Panc1 (cell line): ENCODE measurements at regions not wholly inside any gene's neighbourhood (a gene's known extent, or its start where the extent isn't known, plus 50 kb on each side); places are given as distances from the start of the nearest gene placed in this dataset.

Experiments
- ATAC-seq: fragments of 200-7000 bp; cut with Tn5 transposase; 2 replicates; pipeline ENCODE4 v1.9.1; 2020; ENCODE audit warnings: mild to moderate bottlenecking, moderate library complexity
- BruUV-seq: library from RNA; stranded (reverse); fragments of 400-500 nt; replicated peaks from 2 replicates; lab custom pipeline; 2021; lab: Mats Ljungman, UMichigan
- CTCF ChIA-PET: fragments of 300-600 bp; sonication (Branson Sonifier 250); formaldehyde crosslinking; loops from one replicate; lab custom pipeline; 2022; ENCODE audit warnings: antibody characterized with exemption; lab: Charles Lee
- POLR2A ChIA-PET: fragments of 300-600 bp; sonication (Branson Sonifier 250); formaldehyde crosslinking; loops from one replicate; lab custom pipeline; 2022; ENCODE audit warnings: antibody characterized with exemption; lab: Charles Lee
- DNase-seq: peaks from one replicate; pipeline ENCODE4 v3.0.0-alpha.2; 2010; ENCODE audit warnings: low read depth, low spot score
- H3K27ac ChIP-seq: 2 replicates; pipeline ENCODE4 v1.5.1; 2011; ENCODE audit warnings: mild to moderate bottlenecking, low read length, inconsistent platforms
- H3K27me3 ChIP-seq: fragments of 200-500 bp; sonication (Bioruptor generic); 2 replicates; pipeline ENCODE4 v1.6.0; 2014; ENCODE audit warnings: low read length, inconsistent platforms; ENCODE audit not compliant: control insufficient read depth, insufficient read depth
- H3K36me3 ChIP-seq: fragments of 200-500 bp; sonication (Bioruptor generic); 2 replicates; pipeline ENCODE4 v1.5.1; 2014; ENCODE audit warnings: inconsistent platforms, mild to moderate bottlenecking, low read length, moderate library complexity; ENCODE audit not compliant: control insufficient read depth, insufficient read depth
- H3K4me1 ChIP-seq: 2 replicates; pipeline ENCODE4 v1.5.1; 2011; ENCODE audit warnings: inconsistent platforms, mild to moderate bottlenecking, low read length, moderate library complexity; ENCODE audit not compliant: control insufficient read depth, insufficient read depth
- H3K4me3 ChIP-seq, 2 experiments: 2 replicates each; pipeline ENCODE4 v1.5.1; 2011 to 2012; ENCODE audit warnings: low read depth in 2 of 2, low read length in 2 of 2, mild to moderate bottlenecking in 2 of 2, inconsistent platforms in 1 of 2, moderate library complexity in 1 of 2
- H3K9me3 ChIP-seq: fragments of 200-500 bp; sonication (Bioruptor generic); 2 replicates; pipeline ENCODE4 v1.5.1; 2014; ENCODE audit warnings: low read depth, mild to moderate bottlenecking, inconsistent platforms, low read length, moderate library complexity; ENCODE audit not compliant: control insufficient read depth, insufficient read depth
- POLR2AphosphoS5 ChIP-seq: IDR thresholded peaks from 2 replicates; pipeline ENCODE4 v1.6.1; 2012; ENCODE audit warnings: mild to moderate bottlenecking, low read depth, low read length, moderate library complexity
- SIN3A ChIP-seq: IDR thresholded peaks from 2 replicates; pipeline ENCODE4 v1.6.1; 2012; ENCODE audit warnings: low read depth, mild to moderate bottlenecking, low read length, moderate library complexity, borderline replicate concordance; ENCODE audit not compliant: insufficient read depth
- TCF7L2 ChIP-seq: IDR thresholded peaks from 2 replicates; pipeline ENCODE4 v1.6.1; 2011; ENCODE audit warnings: mild to moderate bottlenecking, low read depth, low read length, inconsistent platforms
- in situ Hi-C: cut with HindIII; loops from 2 replicates; pipeline ENCODE4 v1.10.0; 2016; ENCODE audit warnings: low sequenced_read_pairs, low pct_unique_long_range_greater_than_20kb
- intact Hi-C: fragments of 100-400 bp; cut with micrococcal nuclease; formaldehyde crosslinking; loops from one replicate; pipeline ENCODE4 v1.10.0; 2022; ENCODE audit not compliant: unreplicated experiment
- TF ChIP-seq, protein P1 (sequence below): fragments of 450-650 bp; IDR thresholded peaks from 2 replicates; pipeline ENCODE4 v1.5.1; 2017; ENCODE audit warnings: mild to moderate bottlenecking
- TF ChIP-seq, protein P2 (sequence below), 2 experiments: IDR thresholded peaks; 2 replicates each; pipeline ENCODE4 v1.6.1; 2011 to 2012; ENCODE audit warnings: low read depth in 2 of 2, control low read depth in 1 of 2, low read length in 1 of 2, mild to moderate bottlenecking in 1 of 2, moderate library complexity in 1 of 2; ENCODE audit not compliant: insufficient read depth in 1 of 2

DNA sequence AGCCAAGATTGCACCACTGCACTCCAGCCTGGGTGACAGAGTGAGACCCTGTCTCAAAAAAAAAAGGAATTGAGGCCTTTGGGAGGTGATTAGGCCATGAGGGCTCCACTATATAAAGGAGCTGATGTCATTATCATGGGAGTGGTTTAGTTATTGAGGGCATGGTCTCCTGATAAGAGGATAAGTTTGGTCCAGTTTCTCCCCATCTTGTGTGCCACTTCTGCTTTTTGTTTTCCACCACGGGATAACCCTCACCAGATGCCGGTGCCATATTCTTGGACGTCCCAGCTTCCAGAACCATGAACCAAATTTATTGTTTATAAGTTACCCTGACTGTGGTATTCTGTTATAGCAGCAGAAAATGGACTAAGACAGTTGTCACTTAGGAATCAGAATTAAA, 125.8 kb downstream of the C1D start:
- no peak for DNase-seq
- in situ Hi-C loops = no loop called here
- H3K9me3 ChIP-seq = no peaks in the 10 kb centered on the region
- no peak overlapping the region for H3K27ac ChIP-seq
- H3K27me3 ChIP-seq = no peaks in the 10 kb centered on the region
- BruUV-seq = no TSS peak
- no peak overlapping the region for H3K4me3 ChIP-seq
- ATAC-seq = no peak
- H3K4me1 ChIP-seq = no peaks in the 10 kb centered on the region
- TF ChIP-seq, protein P1, sequence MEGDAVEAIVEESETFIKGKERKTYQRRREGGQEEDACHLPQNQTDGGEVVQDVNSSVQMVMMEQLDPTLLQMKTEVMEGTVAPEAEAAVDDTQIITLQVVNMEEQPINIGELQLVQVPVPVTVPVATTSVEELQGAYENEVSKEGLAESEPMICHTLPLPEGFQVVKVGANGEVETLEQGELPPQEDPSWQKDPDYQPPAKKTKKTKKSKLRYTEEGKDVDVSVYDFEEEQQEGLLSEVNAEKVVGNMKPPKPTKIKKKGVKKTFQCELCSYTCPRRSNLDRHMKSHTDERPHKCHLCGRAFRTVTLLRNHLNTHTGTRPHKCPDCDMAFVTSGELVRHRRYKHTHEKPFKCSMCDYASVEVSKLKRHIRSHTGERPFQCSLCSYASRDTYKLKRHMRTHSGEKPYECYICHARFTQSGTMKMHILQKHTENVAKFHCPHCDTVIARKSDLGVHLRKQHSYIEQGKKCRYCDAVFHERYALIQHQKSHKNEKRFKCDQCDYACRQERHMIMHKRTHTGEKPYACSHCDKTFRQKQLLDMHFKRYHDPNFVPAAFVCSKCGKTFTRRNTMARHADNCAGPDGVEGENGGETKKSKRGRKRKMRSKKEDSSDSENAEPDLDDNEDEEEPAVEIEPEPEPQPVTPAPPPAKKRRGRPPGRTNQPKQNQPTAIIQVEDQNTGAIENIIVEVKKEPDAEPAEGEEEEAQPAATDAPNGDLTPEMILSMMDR = no peak
- intact Hi-C loops = no loop called here
- ChIA-PET CTCF (no interaction called here), POLR2A (no interaction called here)
- no peaks in the 10 kb centered on the region for H3K36me3 ChIP-seq

DNA sequence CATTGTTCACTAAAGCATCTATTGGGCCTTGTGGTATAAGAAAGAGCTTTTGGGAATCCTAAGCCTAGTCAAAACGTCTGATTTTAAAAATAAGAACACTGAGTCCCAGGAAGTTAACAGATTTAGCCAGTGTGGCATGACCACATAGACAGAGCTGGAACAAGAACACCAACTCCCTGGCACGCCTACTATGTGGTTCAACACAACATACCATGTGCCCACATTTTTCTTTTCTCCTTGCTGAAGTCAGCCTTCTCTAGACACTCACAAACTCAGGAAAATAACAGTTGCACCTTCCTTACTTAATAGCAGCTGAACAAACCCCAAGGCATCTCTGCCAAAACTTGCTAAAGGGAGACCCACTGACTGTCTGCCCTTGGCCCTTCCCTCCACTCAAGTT, 124.8 kb downstream of the C1D start:
- no peak for DNase-seq
- no TSS peak for BruUV-seq
- no peaks in the 10 kb centered on the region for H3K4me1 ChIP-seq
- TF ChIP-seq TCF7L2 (no peak), POLR2AphosphoS5 (no peak), SIN3A (no peak)
- TF ChIP-seq, protein P1 = no peak
- TF ChIP-seq, protein P2, sequence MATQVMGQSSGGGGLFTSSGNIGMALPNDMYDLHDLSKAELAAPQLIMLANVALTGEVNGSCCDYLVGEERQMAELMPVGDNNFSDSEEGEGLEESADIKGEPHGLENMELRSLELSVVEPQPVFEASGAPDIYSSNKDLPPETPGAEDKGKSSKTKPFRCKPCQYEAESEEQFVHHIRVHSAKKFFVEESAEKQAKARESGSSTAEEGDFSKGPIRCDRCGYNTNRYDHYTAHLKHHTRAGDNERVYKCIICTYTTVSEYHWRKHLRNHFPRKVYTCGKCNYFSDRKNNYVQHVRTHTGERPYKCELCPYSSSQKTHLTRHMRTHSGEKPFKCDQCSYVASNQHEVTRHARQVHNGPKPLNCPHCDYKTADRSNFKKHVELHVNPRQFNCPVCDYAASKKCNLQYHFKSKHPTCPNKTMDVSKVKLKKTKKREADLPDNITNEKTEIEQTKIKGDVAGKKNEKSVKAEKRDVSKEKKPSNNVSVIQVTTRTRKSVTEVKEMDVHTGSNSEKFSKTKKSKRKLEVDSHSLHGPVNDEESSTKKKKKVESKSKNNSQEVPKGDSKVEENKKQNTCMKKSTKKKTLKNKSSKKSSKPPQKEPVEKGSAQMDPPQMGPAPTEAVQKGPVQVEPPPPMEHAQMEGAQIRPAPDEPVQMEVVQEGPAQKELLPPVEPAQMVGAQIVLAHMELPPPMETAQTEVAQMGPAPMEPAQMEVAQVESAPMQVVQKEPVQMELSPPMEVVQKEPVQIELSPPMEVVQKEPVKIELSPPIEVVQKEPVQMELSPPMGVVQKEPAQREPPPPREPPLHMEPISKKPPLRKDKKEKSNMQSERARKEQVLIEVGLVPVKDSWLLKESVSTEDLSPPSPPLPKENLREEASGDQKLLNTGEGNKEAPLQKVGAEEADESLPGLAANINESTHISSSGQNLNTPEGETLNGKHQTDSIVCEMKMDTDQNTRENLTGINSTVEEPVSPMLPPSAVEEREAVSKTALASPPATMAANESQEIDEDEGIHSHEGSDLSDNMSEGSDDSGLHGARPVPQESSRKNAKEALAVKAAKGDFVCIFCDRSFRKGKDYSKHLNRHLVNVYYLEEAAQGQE (IDR thresholded peaks at IDR 0.05; ENCODE audit: insufficient read depth in 1 of 2, low read depth in 2 of 2, low read length in 1 of 2) = no peak
- in situ Hi-C loops = no loop called here
- H3K9me3 ChIP-seq = no peaks in the 10 kb centered on the region
- H3K36me3 ChIP-seq = no peaks in the 10 kb centered on the region
- no peak overlapping the region for H3K4me3 ChIP-seq
- no peaks in the 10 kb centered on the region for H3K27me3 ChIP-seq
- intact Hi-C loops = no loop called here
- ChIA-PET CTCF (no interaction called here), POLR2A (no interaction called here)
- no peak overlapping the region for H3K27ac ChIP-seq
- ATAC-seq = no peak

DNA sequence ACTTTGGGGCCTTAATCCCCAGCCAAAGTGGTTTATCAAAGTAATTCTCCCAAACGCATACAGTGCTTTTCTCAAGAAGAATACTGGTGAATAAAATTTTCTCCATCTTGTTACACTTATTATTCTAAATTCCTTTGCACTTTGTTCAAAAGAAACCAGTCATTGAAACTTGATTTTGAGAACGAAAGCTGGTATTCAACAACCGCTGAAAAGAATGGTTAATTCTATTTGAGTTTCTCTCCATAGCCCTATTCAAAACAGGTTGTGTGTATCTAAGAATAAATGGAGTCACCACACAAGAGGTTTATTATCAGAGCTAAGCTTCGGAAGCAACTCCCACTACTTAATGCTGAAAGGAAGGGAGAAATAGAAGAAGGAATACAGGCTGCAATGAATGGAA, 117.7 kb downstream of the C1D start:
- Histone ChIP-seq H3K36me3 (no peaks in the 10 kb centered on the region; the same call in 1 of the 2 replicates), H3K4me3 (no peak overlapping the region), H3K4me1 (no peaks in the 10 kb centered on the region), H3K9me3 (no peaks in the 10 kb centered on the region), H3K27me3 (no peaks in the 10 kb centered on the region), H3K27ac (no peak overlapping the region)
- DNase-seq (no peak), ATAC-seq (no peak)
- in situ Hi-C loops (no loop called here), intact Hi-C loops (no loop called here)
- no TSS peak for BruUV-seq
- TF ChIP-seq, protein P1 = no peak
- TF ChIP-seq SIN3A = no peak
- TF ChIP-seq, protein P2 (IDR thresholded peaks at IDR 0.05; ENCODE audit: insufficient read depth in 1 of 2, low read depth in 2 of 2, low read length in 1 of 2) = no peak
- ChIA-PET CTCF (no interaction called here), POLR2A (no interaction called here)
